SK-N-SH (cell line): ENCODE measurements at regions not wholly inside any gene's neighbourhood (a gene's known extent, or its start where the extent isn't known, plus 50 kb on each side); places are given as distances from the start of the nearest gene placed in this dataset.

Source experiments
- CTCF ChIA-PET: fragments of 300-600, 350-600 bp; formaldehyde crosslinking; extraction: SDS; loops from one replicate; lab custom pipeline; 2021; lab: Yijun Ruan, JAX
- POLR2A ChIA-PET: fragments of 350-600 bp; sonication (Branson Sonifier 250); formaldehyde crosslinking; extraction: SDS; loops from one replicate; lab custom pipeline; 2020; ENCODE audit warnings: antibody characterized with exemption, inconsistent platforms; lab: Yijun Ruan, JAX
- DNase-seq: peaks from one replicate; pipeline ENCODE4 v3.0.0; 2012
- H2AFZ ChIP-seq: fragments of 200-600 bp; sonication (generic); 2 replicates; pipeline ENCODE4 v1.8.1; 2016; ENCODE audit warnings: antibody characterized with exemption, mild to moderate bottlenecking, low read depth
- H3F3A ChIP-seq: fragments of 200-600 bp; sonication (generic); replicated peaks from 2 replicates; pipeline ENCODE3; 2016; ENCODE audit warnings: antibody characterized with exemption, mild to moderate bottlenecking; ENCODE audit not compliant: insufficient read depth
- H3K27ac ChIP-seq, 2 experiments: fragments of 200-500 bp in 1 of 2; fragments of 200-600 bp in 1 of 2; sonication (Bioruptor generic) in 1 of 2; sonication (generic), shearing (Covaris generic) in 1 of 2; 2 replicates each; pipeline versions ENCODE4 v1.5.1 to v1.6.1; 2014 to 2016; ENCODE audit warnings: low read depth in 2 of 2, inconsistent platforms in 1 of 2, low read length in 1 of 2, mild to moderate bottlenecking in 1 of 2, mixed read lengths in 1 of 2
- H3K27me3 ChIP-seq: fragments of 200-600 bp; sonication (generic), shearing (Covaris generic); 2 replicates; pipeline ENCODE4 v1.6.1; 2016; ENCODE audit warnings: mixed run types; ENCODE audit not compliant: insufficient read depth
- H3K36me3 ChIP-seq, 2 experiments: fragments of 200-500 bp in 1 of 2; fragments of 200-600 bp in 1 of 2; sonication (Bioruptor generic) in 1 of 2; sonication (generic) in 1 of 2; replicated peaks in 1 of 2; 2 replicates each; pipeline versions ENCODE3 to v1.5.1; 2014 to 2016; ENCODE audit warnings: low read length in 1 of 2, mild to moderate bottlenecking in 1 of 2; ENCODE audit not compliant: insufficient read depth in 2 of 2, control insufficient read depth in 1 of 2
- H3K4me1 ChIP-seq, 2 experiments: fragments of 200-500 bp in 1 of 2; fragments of 200-600 bp in 1 of 2; sonication (Bioruptor generic) in 1 of 2; sonication (generic), shearing (Covaris generic) in 1 of 2; 2 replicates each; pipeline versions ENCODE4 v1.5.1 to v1.6.1; 2014 to 2016; ENCODE audit warnings: low read depth in 1 of 2, low read length in 1 of 2, mixed run types in 1 of 2; ENCODE audit not compliant: insufficient read depth in 2 of 2, control insufficient read depth in 1 of 2
- H3K4me2 ChIP-seq: fragments of 200-600 bp; sonication (generic), shearing (Covaris generic); 2 replicates; pipeline ENCODE4 v1.6.1; 2017; ENCODE audit warnings: mixed run types
- H3K4me3 ChIP-seq, 2 experiments: fragments of 200-500 bp in 1 of 2; fragments of 200-600 bp in 1 of 2; sonication (Bioruptor generic) in 1 of 2; sonication (generic), shearing (Covaris generic) in 1 of 2; 2 replicates each; pipeline versions ENCODE4 v1.5.1 to v1.8.1; 2014 to 2016; ENCODE audit warnings: low read depth in 2 of 2, inconsistent platforms in 1 of 2, low read length in 1 of 2, mild to moderate bottlenecking in 1 of 2, mixed read lengths in 1 of 2, moderate library complexity in 1 of 2
- H3K79me2 ChIP-seq: fragments of 200-600 bp; sonication (generic); 2 replicates; pipeline ENCODE4 v1.8.1; 2017; ENCODE audit warnings: mild to moderate bottlenecking; ENCODE audit not compliant: insufficient read depth
- H3K9ac ChIP-seq: fragments of 200-600 bp; sonication (generic); 2 replicates; pipeline ENCODE4 v1.6.1; 2017; ENCODE audit warnings: mixed run types
- H3K9me2 ChIP-seq: fragments of 200-600 bp; sonication (generic); 2 replicates; pipeline ENCODE4 v1.6.1; 2017; ENCODE audit warnings: mixed run types
- H3K9me3 ChIP-seq: fragments of 200-600 bp; sonication (generic); 2 replicates; pipeline ENCODE4 v1.6.1; 2017; ENCODE audit warnings: mixed run types, mild to moderate bottlenecking, moderate library complexity
- H4K20me1 ChIP-seq: fragments of 200-600 bp; sonication (generic); 2 replicates; pipeline ENCODE4 v1.6.1; 2017; ENCODE audit warnings: mild to moderate bottlenecking, mixed run types; ENCODE audit not compliant: insufficient read depth
- EP300 ChIP-seq, 2 experiments: IDR thresholded peaks; 2 replicates each; pipeline versions ENCODE4 v1.4.0 to v1.6.1; 2012; ENCODE audit warnings: borderline replicate concordance in 1 of 2, low read depth in 1 of 2, low read length in 1 of 2
- FOSL2 ChIP-seq: IDR thresholded peaks from 2 replicates; pipeline ENCODE4 v1.4.0; 2012; ENCODE audit warnings: low read depth, mild to moderate bottlenecking, moderate library complexity, borderline replicate concordance
- FOXM1 ChIP-seq: IDR thresholded peaks from 2 replicates; pipeline ENCODE4 v1.4.0; 2012; ENCODE audit warnings: low read depth, mild to moderate bottlenecking
- GATA2 ChIP-seq: sonication (generic); formaldehyde crosslinking; IDR thresholded peaks from 2 replicates; pipeline ENCODE4 v1.5.0; 2020; ENCODE audit warnings: mild to moderate bottlenecking, missing genetic modification reagents
- IRF3 ChIP-seq: fragments of 150-350 bp; IDR thresholded peaks from 2 replicates; pipeline ENCODE4 v1.6.1; 2016; ENCODE audit warnings: mild to moderate bottlenecking, low read depth, low read length
- MAX ChIP-seq: IDR thresholded peaks from 2 replicates; pipeline ENCODE4 v1.4.0; 2012; ENCODE audit warnings: low read depth
- NRF1 ChIP-seq: IDR thresholded peaks from 2 replicates; pipeline ENCODE4 v1.6.1; 2012; ENCODE audit warnings: low read depth, mild to moderate bottlenecking, low read length
- RAD21 ChIP-seq: IDR thresholded peaks from 2 replicates; pipeline ENCODE4 v1.6.1; 2012; ENCODE audit warnings: mild to moderate bottlenecking, low read length
- RFX5 ChIP-seq: IDR thresholded peaks from 2 replicates; pipeline ENCODE4 v1.6.1; 2012; ENCODE audit warnings: mild to moderate bottlenecking, improper control_type of control experiment, low read length
- SIN3A ChIP-seq: IDR thresholded peaks from 2 replicates; pipeline ENCODE4 v1.6.1; 2012; ENCODE audit warnings: low read depth, mild to moderate bottlenecking, low read length, moderate library complexity, borderline replicate concordance
- SMC3 ChIP-seq: IDR thresholded peaks from 2 replicates; pipeline ENCODE4 v1.6.1; 2012; ENCODE audit warnings: low read depth, low read length, improper control_type of control experiment
- USF1 ChIP-seq: IDR thresholded peaks from 2 replicates; pipeline ENCODE4 v1.4.0; 2012; ENCODE audit warnings: low read depth, borderline replicate concordance
- USF2 ChIP-seq: fragments of 150-350 bp; IDR thresholded peaks from 2 replicates; pipeline ENCODE4 v1.6.1; 2017; ENCODE audit warnings: antibody characterized with exemption, low read length, low read depth, borderline replicate concordance
- WGBS: methylation state at CpG from one replicate; pipeline ENCODE4 v1.1.6; 2017; ENCODE audit warnings: low lambda C conversion rate; 5-methylcytosine and 5-hydroxymethylcytosine counted together

GRCh38 chr6:166830891-166831363 lies 125.4 kb downstream of the RNASET2 start (continued):
- TF ChIP-seq USF1 (no peak), SIN3A (no peak), FOXM1 (no peak), USF2 (no peak), GATA2 (no peak), SMC3 (no peak), FOSL2 (no peak), RAD21 (no peak)

GRCh38 chr6:166830185-166830890 lies 126.0 kb downstream of the RNASET2 start:
- Histone ChIP-seq H3K4me3 (no peak overlapping the region), H3K4me1 (no peaks in the 10 kb centered on the region; a peak in 1 of 4 replicates), H3K4me2 (no peak overlapping the region), H3K36me3 (no peaks in the 10 kb centered on the region), H3K27me3 (no peaks in the 10 kb centered on the region), H3K79me2 (no peaks in the 10 kb centered on the region), H3F3A (no peaks in the 10 kb centered on the region), H3K27ac (no peak overlapping the region), H3K9me2 (no peaks in the 10 kb centered on the region), H4K20me1 (no peaks in the 10 kb centered on the region), H2AFZ (no peak overlapping the region), H3K9me3 (no peaks in the 10 kb centered on the region), H3K9ac (no peak overlapping the region)
- no peak for DNase-seq
- TF ChIP-seq MAX (no peak), EP300 (IDR thresholded peaks at IDR 0.05; ENCODE audit: borderline replicate concordance in 1 of 2, low read depth in 1 of 2, low read length in 1 of 2) (no peak), IRF3 (no peak), NRF1 (no peak), RFX5 (no peak)
- ChIA-PET CTCF (interaction anchor here (0.7 to 1.0 kb wide), 2 partner anchors 30 to 56 kb away, joined by 3 read pairs; no protein-coding TSS in a partner anchor), POLR2A (no interaction called here)
- 53% methylated on average over 7 of the region's 8 CpGs for WGBS
